ENCODE measurements at regions not wholly inside any gene's neighbourhood (a gene's known extent, or its start where the extent isn't known, plus 50 kb on each side); places are given as distances from the start of the nearest gene placed in this dataset.

DNA sequence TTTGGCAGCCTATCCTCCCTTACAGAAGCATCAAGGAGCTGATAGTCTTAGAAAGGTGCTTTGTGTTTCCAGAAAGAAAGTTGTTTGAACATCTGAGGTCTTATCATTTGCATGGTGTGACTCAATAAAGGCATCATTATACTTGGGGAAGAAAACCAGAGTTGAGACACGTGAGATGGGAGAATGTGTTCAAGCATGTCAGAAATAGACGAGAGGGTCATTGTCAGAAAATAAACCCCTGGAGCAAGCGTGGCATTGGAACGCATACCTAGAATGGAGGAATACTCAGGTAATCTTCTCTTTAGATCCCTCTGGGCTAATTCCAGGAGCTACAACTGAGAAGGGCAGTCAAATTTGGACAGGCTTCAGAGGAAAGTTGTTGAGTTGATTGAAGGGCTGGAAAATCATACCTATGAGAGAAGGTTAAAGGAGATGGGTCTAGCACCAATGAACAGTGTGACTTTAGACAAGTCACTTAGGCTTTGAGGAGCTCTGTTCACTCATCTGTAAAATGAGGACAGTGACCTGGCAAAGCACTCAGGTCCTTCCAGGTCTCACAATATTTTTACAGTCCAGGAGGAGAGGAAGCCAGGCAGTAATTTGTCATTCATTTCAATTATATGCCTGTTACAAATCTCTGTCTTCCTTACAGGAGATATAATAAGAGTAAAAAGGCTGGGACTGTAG lies 101.3 kb upstream of the C1orf21 start:
- no peak for TF ChIP-seq POLR2A (IDR thresholded peaks at IDR 0.05; ENCODE audit: low read depth, low read length)
- no peak for TF ChIP-seq POLR2AphosphoS5 (IDR thresholded peaks at IDR 0.05; ENCODE audit: low read depth, low read length)
- no peak for TF ChIP-seq TAF1 (IDR thresholded peaks at IDR 0.05; ENCODE audit: borderline replicate concordance, low read depth, low read length)
